ENCODE measurements at regions not wholly inside any gene's neighbourhood (a gene's known extent, or its start where the extent isn't known, plus 50 kb on each side); places are given as distances from the start of the nearest gene placed in this dataset.

DNA sequence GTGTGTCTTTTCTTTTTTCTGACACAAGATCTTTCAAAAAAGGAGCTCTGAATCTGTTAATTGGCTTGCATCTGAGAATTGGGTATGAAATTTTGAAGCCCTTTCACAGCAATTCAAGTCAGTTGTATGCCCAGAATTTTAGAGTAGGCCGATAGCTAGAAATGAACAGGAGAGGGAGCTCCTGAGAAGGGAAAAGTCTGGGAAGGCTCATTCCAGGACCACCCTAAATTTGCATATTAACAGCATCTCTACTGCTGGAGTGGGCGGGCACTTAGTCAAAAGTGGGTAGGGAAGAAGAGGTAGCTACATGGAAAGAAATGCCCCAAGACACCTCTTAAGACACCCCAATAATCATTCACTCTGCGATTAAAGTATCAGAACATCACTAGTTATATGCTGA, 928.3 kb downstream of the TBC1D32 start:
- H3K36me3 ChIP-seq (ENCODE audit: control insufficient read depth in 2 of 4, insufficient read depth in 4 of 4, low read length in 3 of 4) = no peaks in the 10 kb centered on the region
- no peak overlapping the region for H2AK5ac ChIP-seq (ENCODE audit: low read depth, low read length)
- H3K18ac ChIP-seq (ENCODE audit: extremely low read depth, low read length) = no peak overlapping the region
- H4K5ac ChIP-seq (ENCODE audit: insufficient read length, low read depth, low read length) = no peak overlapping the region
- POLR2A ChIA-PET (ENCODE audit: partially characterized antibody) = no interaction called here
- H2BK5ac ChIP-seq (ENCODE audit: low read depth, low read length) = no peak overlapping the region
- no peak overlapping the region for H3K4me2 ChIP-seq (ENCODE audit: insufficient read depth in 1 of 2, low read depth in 2 of 2, low read length in 2 of 2)
- H3K14ac ChIP-seq (ENCODE audit: insufficient read length) = no peak overlapping the region
- no peaks in the 10 kb centered on the region for H3K9me3 ChIP-seq (ENCODE audit: insufficient read depth in 2 of 2, low read depth in 1 of 2, low read length in 1 of 2)
- H3K4ac ChIP-seq (replicated peaks; ENCODE audit: insufficient read length, low read depth, low read length) = no peak overlapping the region
- no peak overlapping the region for H3K9ac ChIP-seq (replicated peaks in 1 of 4; ENCODE audit: extremely low read depth in 1 of 4, low read depth in 3 of 4, low read length in 3 of 4)
- no peak overlapping the region for H3K56ac ChIP-seq (replicated peaks; ENCODE audit: insufficient read length, low read depth, low read length)
- no peaks in the 10 kb centered on the region for H3K79me1 ChIP-seq (ENCODE audit: low read depth, low read length)
- no peak overlapping the region for H3K4me3 ChIP-seq (ENCODE audit: extremely low read depth in 1 of 4, insufficient read depth in 2 of 4, low read depth in 3 of 4, low read length in 4 of 4)
- H2BK20ac ChIP-seq (ENCODE audit: low read length) = no peak overlapping the region
- H4K91ac ChIP-seq (replicated peaks; ENCODE audit: insufficient read length, low read length) = no peak overlapping the region
- H4K8ac ChIP-seq (ENCODE audit: extremely low read depth, insufficient read depth, low read length) = no peak overlapping the region
- no peaks in the 10 kb centered on the region for H3K4me1 ChIP-seq (replicated peaks in 1 of 4; ENCODE audit: control insufficient read depth in 3 of 4, insufficient read depth in 4 of 4, low read length in 3 of 4)
- WGBS, 2 experiments (ENCODE audit: extremely low coverage in 1 of 2, insufficient coverage in 1 of 2, insufficient read length in 1 of 2, insufficient replicate concordance in 2 of 2, low coverage in 1 of 2, low lambda C conversion rate in 2 of 2, missing lambda C conversion rate in 1 of 2) = 54% methylated on average over 3 of the region's 3 CpGs; no CpG with 5 or more reads in 1 of the 2 experiments
- H3K27me3 ChIP-seq (replicated peaks in 1 of 4; ENCODE audit: control insufficient read depth in 3 of 4, extremely low read depth in 1 of 4, insufficient read depth in 3 of 4, low read length in 3 of 4) = no peaks in the 10 kb centered on the region
- H4K20me1 ChIP-seq (replicated peaks in 1 of 2; ENCODE audit: control insufficient read depth in 1 of 2, insufficient read depth in 2 of 2, low read length in 2 of 2) = no peaks in the 10 kb centered on the region
- no peak overlapping the region for H2BK12ac ChIP-seq (ENCODE audit: low read depth, low read length)
- no peak overlapping the region for H2BK15ac ChIP-seq (ENCODE audit: low read length)
- FAIRE-seq = peak; percentile 92
- CTCF ChIA-PET (ENCODE audit: partially characterized antibody) = interaction anchor here (0.6 to 2.0 kb wide), 36 partner anchors 10 to 1546 kb away, joined by 3 to 12 read pairs (median 3); no protein-coding TSS in a partner anchor
- H3K23me2 ChIP-seq (ENCODE audit: low read depth, low read length) = no peaks in the 10 kb centered on the region
- no peak overlapping the region for H3K27ac ChIP-seq (ENCODE audit: low read depth, low read length)
- H3K79me2 ChIP-seq (ENCODE audit: control insufficient read depth in 1 of 2, insufficient read depth in 2 of 2, low read length in 2 of 2) = no peaks in the 10 kb centered on the region
- no peak overlapping the region for H2AFZ ChIP-seq (ENCODE audit: low read length)
- H2BK120ac ChIP-seq (replicated peaks; ENCODE audit: low read depth, low read length) = no peak overlapping the region
- no peak overlapping the region for H3K23ac ChIP-seq (ENCODE audit: insufficient read length)
- TF ChIP-seq GABPA (IDR thresholded peaks at IDR 0.05; ENCODE audit: borderline replicate concordance, insufficient read depth, low read length) = no peak
- TF ChIP-seq POLR2AphosphoS5 (IDR thresholded peaks at IDR 0.05; ENCODE audit: low read depth, low read length) = no peak
- TF ChIP-seq, protein P1, sequence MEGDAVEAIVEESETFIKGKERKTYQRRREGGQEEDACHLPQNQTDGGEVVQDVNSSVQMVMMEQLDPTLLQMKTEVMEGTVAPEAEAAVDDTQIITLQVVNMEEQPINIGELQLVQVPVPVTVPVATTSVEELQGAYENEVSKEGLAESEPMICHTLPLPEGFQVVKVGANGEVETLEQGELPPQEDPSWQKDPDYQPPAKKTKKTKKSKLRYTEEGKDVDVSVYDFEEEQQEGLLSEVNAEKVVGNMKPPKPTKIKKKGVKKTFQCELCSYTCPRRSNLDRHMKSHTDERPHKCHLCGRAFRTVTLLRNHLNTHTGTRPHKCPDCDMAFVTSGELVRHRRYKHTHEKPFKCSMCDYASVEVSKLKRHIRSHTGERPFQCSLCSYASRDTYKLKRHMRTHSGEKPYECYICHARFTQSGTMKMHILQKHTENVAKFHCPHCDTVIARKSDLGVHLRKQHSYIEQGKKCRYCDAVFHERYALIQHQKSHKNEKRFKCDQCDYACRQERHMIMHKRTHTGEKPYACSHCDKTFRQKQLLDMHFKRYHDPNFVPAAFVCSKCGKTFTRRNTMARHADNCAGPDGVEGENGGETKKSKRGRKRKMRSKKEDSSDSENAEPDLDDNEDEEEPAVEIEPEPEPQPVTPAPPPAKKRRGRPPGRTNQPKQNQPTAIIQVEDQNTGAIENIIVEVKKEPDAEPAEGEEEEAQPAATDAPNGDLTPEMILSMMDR (IDR thresholded peaks at IDR 0.05; ENCODE audit: control extremely low read depth in 1 of 3, insufficient read depth in 1 of 3, low read depth in 1 of 3, low read length in 3 of 3) = peak in 2 of 3 experiments; percentile 66 to 70; a peak in 3 of 4 replicates
- TF ChIP-seq RAD21 (IDR thresholded peaks at IDR 0.05 in 1 of 2, conservative IDR thresholded peaks at IDR 0.05 in 1 of 2; ENCODE audit: low read depth in 2 of 2, low read length in 2 of 2) = peak; percentile 84 to 88
- peak; percentile 15 to 48 for DNase-seq (ENCODE audit: low read depth in 1 of 2, low spot score in 2 of 2)
